ENCODE measurements at regions not wholly inside any gene's neighbourhood (a gene's known extent, or its start where the extent isn't known, plus 50 kb on each side); places are given as distances from the start of the nearest gene placed in this dataset.

- TF ChIP-seq CTCF (optimal IDR thresholded peaks at IDR 0.05 in 1 of 3, IDR thresholded peaks at IDR 0.05 in 1 of 3, conservative IDR thresholded peaks at IDR 0.05 in 1 of 3; ENCODE audit: extremely low read depth in 1 of 3, insufficient read depth in 2 of 3, low read length in 3 of 3) (no peak), EZH2 (IDR thresholded peaks at IDR 0.05; ENCODE audit: low read length) (no peak)
These were observed 123.1 kb upstream of the SLC5A12 start for GRCh38 chr11:26844963-26845362.
